ENCODE measurements at regions not wholly inside any gene's neighbourhood (a gene's known extent, or its start where the extent isn't known, plus 50 kb on each side); places are given as distances from the start of the nearest gene placed in this dataset.

DNA sequence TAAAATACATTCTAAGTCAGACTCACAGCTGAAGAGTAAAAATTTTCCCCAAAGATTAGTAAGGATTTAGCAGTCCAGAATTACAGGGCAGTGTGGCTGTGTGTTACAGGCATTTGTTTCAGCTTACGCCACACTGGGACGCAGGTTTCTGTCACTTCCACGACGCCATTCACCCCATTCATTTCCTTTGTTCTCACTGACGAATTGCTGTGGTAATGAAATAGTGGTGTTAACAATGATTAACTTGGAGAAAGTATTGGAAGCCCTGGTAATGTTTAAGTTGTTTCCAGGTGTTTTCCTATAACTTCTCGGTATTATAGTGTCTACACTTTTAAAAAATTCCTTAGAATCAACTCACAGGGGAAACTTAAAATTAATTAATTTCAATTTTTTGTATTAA lies 370.9 kb downstream of the SH2D4B start:
- Histone ChIP-seq H3K27me3 (ENCODE audit: low read length) (no peaks in the 10 kb centered on the region), H3K9me2 (replicated peaks; ENCODE audit: insufficient read depth, low read length) (no peaks in the 10 kb centered on the region), H3K36me3 (ENCODE audit: low read length) (no peaks in the 10 kb centered on the region), H3F3A (ENCODE audit: insufficient read depth) (no peaks in the 10 kb centered on the region), H3K27ac (ENCODE audit: low read depth, low read length) (no peak overlapping the region), H3K79me2 (ENCODE audit: insufficient read depth, low read length) (no peaks in the 10 kb centered on the region), H3K9me3 (ENCODE audit: insufficient read depth, low read length) (no peaks in the 10 kb centered on the region), H3K4me3 (ENCODE audit: insufficient read depth, low read length, poor library complexity, severe bottlenecking) (no peak overlapping the region), H2AFZ (ENCODE audit: low read depth, low read length, severe bottlenecking) (no peak overlapping the region), H4K20me1 (ENCODE audit: low read depth, low read length) (no peaks in the 10 kb centered on the region), H3K9ac (ENCODE audit: low read length) (no peak overlapping the region), H3K4me2 (ENCODE audit: low read depth, low read length, poor library complexity, severe bottlenecking) (no peak overlapping the region)
- TF ChIP-seq EZH2phosphoT487 (conservative IDR thresholded peaks at IDR 0.05; ENCODE audit: low read length), result no peak
- TF ChIP-seq, protein P1, sequence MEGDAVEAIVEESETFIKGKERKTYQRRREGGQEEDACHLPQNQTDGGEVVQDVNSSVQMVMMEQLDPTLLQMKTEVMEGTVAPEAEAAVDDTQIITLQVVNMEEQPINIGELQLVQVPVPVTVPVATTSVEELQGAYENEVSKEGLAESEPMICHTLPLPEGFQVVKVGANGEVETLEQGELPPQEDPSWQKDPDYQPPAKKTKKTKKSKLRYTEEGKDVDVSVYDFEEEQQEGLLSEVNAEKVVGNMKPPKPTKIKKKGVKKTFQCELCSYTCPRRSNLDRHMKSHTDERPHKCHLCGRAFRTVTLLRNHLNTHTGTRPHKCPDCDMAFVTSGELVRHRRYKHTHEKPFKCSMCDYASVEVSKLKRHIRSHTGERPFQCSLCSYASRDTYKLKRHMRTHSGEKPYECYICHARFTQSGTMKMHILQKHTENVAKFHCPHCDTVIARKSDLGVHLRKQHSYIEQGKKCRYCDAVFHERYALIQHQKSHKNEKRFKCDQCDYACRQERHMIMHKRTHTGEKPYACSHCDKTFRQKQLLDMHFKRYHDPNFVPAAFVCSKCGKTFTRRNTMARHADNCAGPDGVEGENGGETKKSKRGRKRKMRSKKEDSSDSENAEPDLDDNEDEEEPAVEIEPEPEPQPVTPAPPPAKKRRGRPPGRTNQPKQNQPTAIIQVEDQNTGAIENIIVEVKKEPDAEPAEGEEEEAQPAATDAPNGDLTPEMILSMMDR (IDR thresholded peaks at IDR 0.05; ENCODE audit: insufficient read depth, low read length, poor library complexity, severe bottlenecking), result no peak

- H3K79me2 ChIP-seq (ENCODE audit: insufficient read depth, low read length), result no peaks in the 10 kb centered on the region
- no peaks in the 10 kb centered on the region for H3K9me3 ChIP-seq (ENCODE audit: insufficient read depth, low read length)
- no peaks in the 10 kb centered on the region for H3K36me3 ChIP-seq (ENCODE audit: low read length)
- no peaks in the 10 kb centered on the region for H3K27me3 ChIP-seq (ENCODE audit: low read length)
- no peak overlapping the region for H3K4me3 ChIP-seq (ENCODE audit: insufficient read depth, low read length, poor library complexity, severe bottlenecking)
- H3K9ac ChIP-seq (ENCODE audit: low read length), result no peak overlapping the region
- no peaks in the 10 kb centered on the region for H3F3A ChIP-seq (ENCODE audit: insufficient read depth)
- TF ChIP-seq EZH2phosphoT487 (conservative IDR thresholded peaks at IDR 0.05; ENCODE audit: low read length), result no peak
- TF ChIP-seq, protein P1 (IDR thresholded peaks at IDR 0.05; ENCODE audit: insufficient read depth, low read length, poor library complexity, severe bottlenecking), result no peak
- no peak overlapping the region for H2AFZ ChIP-seq (ENCODE audit: low read depth, low read length, severe bottlenecking)
- H3K9me2 ChIP-seq (replicated peaks; ENCODE audit: insufficient read depth, low read length), result no peaks in the 10 kb centered on the region
- H4K20me1 ChIP-seq (ENCODE audit: low read depth, low read length), result no peaks in the 10 kb centered on the region
- H3K4me2 ChIP-seq (ENCODE audit: low read depth, low read length, poor library complexity, severe bottlenecking), result no peak overlapping the region
- H3K27ac ChIP-seq (ENCODE audit: low read depth, low read length), result no peak overlapping the region
Observed at GRCh38 chr10:80909254-80909653, 371.6 kb downstream of the SH2D4B start.

DNA sequence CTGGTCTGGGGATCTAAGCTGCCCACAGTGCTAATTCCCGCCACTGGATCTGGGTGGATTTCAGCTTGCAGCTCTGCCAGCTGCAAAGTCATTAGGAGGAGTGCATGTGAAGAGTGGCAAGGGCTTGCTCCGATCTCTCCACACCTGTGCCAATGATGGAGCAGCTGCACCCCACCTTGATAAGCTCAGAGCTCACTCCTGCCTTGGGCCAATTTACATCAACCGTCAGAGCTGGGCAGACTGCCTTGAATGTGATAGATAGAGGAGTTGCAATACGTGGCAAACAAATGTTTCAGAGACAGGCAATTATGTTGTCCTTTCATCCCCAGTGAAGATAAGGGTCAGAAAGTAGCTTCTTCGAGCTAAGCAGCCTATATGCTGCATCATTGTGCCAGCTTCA lies 379.9 kb downstream of the SH2D4B start:
- Histone ChIP-seq H2AFZ (ENCODE audit: low read depth, low read length, severe bottlenecking) (no peak overlapping the region), H3K36me3 (ENCODE audit: low read length) (no peaks in the 10 kb centered on the region), H3F3A (ENCODE audit: insufficient read depth) (no peaks in the 10 kb centered on the region), H3K4me2 (ENCODE audit: low read depth, low read length, poor library complexity, severe bottlenecking) (no peak overlapping the region), H3K9ac (ENCODE audit: low read length) (no peak overlapping the region), H3K4me3 (ENCODE audit: insufficient read depth, low read length, poor library complexity, severe bottlenecking) (no peak overlapping the region), H3K9me2 (replicated peaks; ENCODE audit: insufficient read depth, low read length) (no peaks in the 10 kb centered on the region), H3K27ac (ENCODE audit: low read depth, low read length) (no peak overlapping the region), H3K27me3 (ENCODE audit: low read length) (no peaks in the 10 kb centered on the region), H3K9me3 (ENCODE audit: insufficient read depth, low read length) (no peaks in the 10 kb centered on the region), H4K20me1 (ENCODE audit: low read depth, low read length) (no peaks in the 10 kb centered on the region; the same call in 1 of the 2 replicates), H3K79me2 (ENCODE audit: insufficient read depth, low read length) (no peaks in the 10 kb centered on the region)
- TF ChIP-seq, protein P1 (IDR thresholded peaks at IDR 0.05; ENCODE audit: insufficient read depth, low read length, poor library complexity, severe bottlenecking), result no peak
- TF ChIP-seq EZH2phosphoT487 (conservative IDR thresholded peaks at IDR 0.05; ENCODE audit: low read length), result no peak

Data from SU-DHL-6 (cell line).